Right atrium auricular region (tissue), 2 donors: ENCODE measurements at regions not wholly inside any gene's neighbourhood (a gene's known extent, or its start where the extent isn't known, plus 50 kb on each side); places are given as distances from the start of the nearest gene placed in this dataset.
A peak's percentile ranks its signal among the peaks of the same experiment; 100 is the strongest.

ENCODE experiments used
- DNase-seq: peaks from one replicate; pipeline ENCODE4 v3.0.0-alpha.2; 2019; ENCODE audit warnings: low spot score
- H3K27ac ChIP-seq, 2 donors: fragments of 200-600 bp; sonication (generic); 1 replicate in 1 of 2; 2 replicates in 1 of 2; pipeline ENCODE4 v1.5.1; 2016 to 2019
- H3K27me3 ChIP-seq, 2 donors: fragments of 200-600 bp; sonication (generic); one replicate each; pipeline versions ENCODE4 v1.5.1 to v1.6.0; 2017 to 2019
- H3K36me3 ChIP-seq: fragments of 200-600 bp; sonication (generic); one replicate; pipeline ENCODE4 v1.5.1; 2016
- H3K4me1 ChIP-seq, 2 donors: fragments of 200-600 bp; sonication (generic); one replicate each; pipeline versions ENCODE4 v1.5.1 to v1.6.0; 2017 to 2019
- H3K4me3 ChIP-seq, 2 donors: fragments of 200-600 bp; sonication (generic); 1 replicate in 1 of 2; 2 replicates in 1 of 2; pipeline ENCODE4 v1.5.1; 2017 to 2019; ENCODE audit warnings: mild to moderate bottlenecking in 1 of 2, moderate library complexity in 1 of 2
- H3K9me3 ChIP-seq, 2 donors: fragments of 200-600 bp; sonication (generic); one replicate each; pipeline ENCODE4 v1.5.1; 2019
- TF ChIP-seq, protein P1 (sequence below), 2 donors: fragments of 200-600 bp; sonication (generic); IDR thresholded peaks; one replicate each; pipeline ENCODE4 v1.5.1; 2019; ENCODE audit warnings: antibody characterized with exemption in 2 of 2

DNA sequence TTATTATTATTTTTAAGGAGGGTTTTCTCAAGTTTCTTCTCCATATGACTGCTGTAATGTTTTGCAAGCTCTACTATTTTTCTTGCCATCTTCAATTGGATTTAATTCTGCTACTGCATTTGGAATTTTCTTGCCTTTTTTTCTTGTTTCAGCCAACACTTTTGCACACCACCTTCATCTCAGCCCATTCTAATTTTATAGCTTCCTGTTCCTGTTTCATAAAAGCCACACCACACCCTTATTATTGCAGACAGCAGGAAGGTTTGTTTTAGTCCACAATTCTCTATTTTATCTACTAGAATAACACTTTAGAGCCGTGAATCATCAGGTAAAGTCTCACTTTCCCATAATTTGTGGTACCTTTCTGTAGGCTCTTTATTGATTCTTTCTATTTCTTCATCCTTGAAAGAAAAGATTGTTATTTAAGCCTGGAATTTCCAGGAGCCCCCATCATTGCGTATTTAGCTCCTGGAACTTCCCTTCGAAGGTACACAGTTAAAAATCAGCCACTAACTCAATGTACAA, 209.3 kb upstream of the TBX20 start:
- no peak for DNase-seq
- H3K4me1 ChIP-seq: peaks cover 0 to 16% of the 10 kb centered on the region in 2 donors
- H3K27ac ChIP-seq: no peak overlapping the region
- TF ChIP-seq, protein P1, sequence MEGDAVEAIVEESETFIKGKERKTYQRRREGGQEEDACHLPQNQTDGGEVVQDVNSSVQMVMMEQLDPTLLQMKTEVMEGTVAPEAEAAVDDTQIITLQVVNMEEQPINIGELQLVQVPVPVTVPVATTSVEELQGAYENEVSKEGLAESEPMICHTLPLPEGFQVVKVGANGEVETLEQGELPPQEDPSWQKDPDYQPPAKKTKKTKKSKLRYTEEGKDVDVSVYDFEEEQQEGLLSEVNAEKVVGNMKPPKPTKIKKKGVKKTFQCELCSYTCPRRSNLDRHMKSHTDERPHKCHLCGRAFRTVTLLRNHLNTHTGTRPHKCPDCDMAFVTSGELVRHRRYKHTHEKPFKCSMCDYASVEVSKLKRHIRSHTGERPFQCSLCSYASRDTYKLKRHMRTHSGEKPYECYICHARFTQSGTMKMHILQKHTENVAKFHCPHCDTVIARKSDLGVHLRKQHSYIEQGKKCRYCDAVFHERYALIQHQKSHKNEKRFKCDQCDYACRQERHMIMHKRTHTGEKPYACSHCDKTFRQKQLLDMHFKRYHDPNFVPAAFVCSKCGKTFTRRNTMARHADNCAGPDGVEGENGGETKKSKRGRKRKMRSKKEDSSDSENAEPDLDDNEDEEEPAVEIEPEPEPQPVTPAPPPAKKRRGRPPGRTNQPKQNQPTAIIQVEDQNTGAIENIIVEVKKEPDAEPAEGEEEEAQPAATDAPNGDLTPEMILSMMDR (IDR thresholded peaks at IDR 0.05): no peak
- H3K9me3 ChIP-seq: peaks cover 0 to 6% of the 10 kb centered on the region in 2 donors
- H3K4me3 ChIP-seq: no peak overlapping the region
- H3K27me3 ChIP-seq: no peaks in the 10 kb centered on the region
- no peaks in the 10 kb centered on the region for H3K36me3 ChIP-seq

DNA sequence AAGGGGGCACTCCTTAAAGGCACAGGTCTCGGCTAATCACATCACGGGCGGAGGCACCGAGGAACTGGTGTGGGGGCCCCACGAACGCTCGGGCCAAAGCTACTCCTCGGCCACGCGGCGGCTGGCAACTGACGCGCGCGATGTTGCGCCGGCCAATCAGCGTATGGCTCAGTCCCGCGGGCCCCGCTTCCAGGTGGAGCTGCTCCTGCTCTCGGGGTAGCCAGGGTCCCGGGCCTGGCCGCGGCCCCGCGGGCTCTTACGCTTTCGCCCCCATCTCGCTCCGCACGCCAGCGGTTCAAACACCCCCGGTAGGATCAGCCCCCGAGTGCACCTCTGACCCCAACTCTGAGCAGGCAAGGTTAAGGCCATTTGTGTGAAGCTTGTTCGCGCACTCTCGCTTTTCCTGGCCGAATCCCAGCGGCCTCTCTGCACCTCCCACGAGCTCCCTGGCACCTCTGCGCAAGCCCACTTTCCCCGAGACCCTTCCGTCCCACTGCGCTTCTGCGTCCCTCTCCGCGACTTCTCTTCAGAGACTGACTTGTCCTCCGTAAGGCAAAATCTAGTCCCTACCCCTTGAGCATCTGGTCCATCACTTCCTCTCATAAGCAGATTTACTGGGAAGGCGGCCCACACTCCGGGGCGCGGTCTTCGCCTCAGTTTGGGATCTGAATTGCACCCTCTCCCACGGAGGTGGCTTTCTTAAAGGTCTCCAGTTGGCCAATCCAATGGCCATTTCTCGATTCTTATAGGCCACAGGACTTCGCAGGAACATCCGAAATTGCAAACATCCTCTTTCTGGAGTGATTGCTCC, 200.9 kb upstream of the TBX20 start:
- peak overlapping the region in 1 of 2 donors; percentile 17 for H3K4me3 ChIP-seq

GRCh38 chr7:35450456-35451214, 196.7 kb upstream of the TBX20 start:
- TF ChIP-seq, protein P1 (IDR thresholded peaks at IDR 0.05): no peak
- Histone ChIP-seq H3K36me3 (no peaks in the 10 kb centered on the region), H3K27ac (peak overlapping the region in 1 of 2 donors; percentile 64), H3K9me3 (no peaks in the 10 kb centered on the region), H3K4me3 (no peak overlapping the region), H3K27me3 (no peaks in the 10 kb centered on the region), H3K4me1 (peaks cover 0 to 3% of the 10 kb centered on the region in 2 donors)
- no peak for DNase-seq

More for the DNA sequence above, 200.9 kb upstream of the TBX20 start:
- H3K9me3 ChIP-seq: no peaks in the 10 kb centered on the region
- H3K36me3 ChIP-seq: no peaks in the 10 kb centered on the region
- TF ChIP-seq, protein P1 (IDR thresholded peaks at IDR 0.05): no peak
- peaks cover 0 to 3% of the 10 kb centered on the region in 2 donors for H3K4me1 ChIP-seq
- no peak for DNase-seq
- H3K27ac ChIP-seq: no peak overlapping the region
- H3K27me3 ChIP-seq: no peaks in the 10 kb centered on the region

DNA sequence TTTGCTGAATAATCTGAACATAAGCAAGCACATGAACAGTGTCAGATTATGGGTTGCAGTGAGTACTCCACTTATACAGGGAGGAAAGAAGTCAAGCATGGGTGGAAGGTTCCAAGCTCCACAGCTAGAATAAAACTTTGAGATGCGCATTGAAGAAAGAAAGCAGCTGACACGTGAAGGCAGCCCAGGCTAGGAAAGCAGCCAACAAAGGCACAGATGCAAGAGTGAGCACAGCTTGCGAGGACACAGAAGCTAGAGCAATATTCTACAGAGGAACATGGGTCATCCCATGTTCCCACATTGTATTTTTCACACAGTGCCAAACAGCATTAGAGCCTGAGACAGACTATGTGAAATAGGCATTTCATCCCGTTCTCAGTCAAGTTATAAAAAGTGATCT, 194.6 kb upstream of the TBX20 start:
- TF ChIP-seq, protein P1 (IDR thresholded peaks at IDR 0.05): no peak

GRCh38 chr7:35446091-35446490, 192.2 kb upstream of the TBX20 start:
- TF ChIP-seq, protein P1 (IDR thresholded peaks at IDR 0.05): no peak
- Histone ChIP-seq H3K27me3 (no peaks in the 10 kb centered on the region), H3K27ac (peak overlapping the region in 1 of 2 donors; percentile 72), H3K4me1 (peaks cover 0 to 3% of the 10 kb centered on the region in 2 donors), H3K36me3 (no peaks in the 10 kb centered on the region), H3K4me3 (no peak overlapping the region), H3K9me3 (no peaks in the 10 kb centered on the region)
- DNase-seq: no peak

More for the DNA sequence above, 194.6 kb upstream of the TBX20 start:
- H3K4me1 ChIP-seq: peaks cover 0 to 3% of the 10 kb centered on the region in 2 donors
- no peaks in the 10 kb centered on the region for H3K36me3 ChIP-seq
- H3K27ac ChIP-seq: no peak overlapping the region
- H3K4me3 ChIP-seq: no peak overlapping the region
- no peak for DNase-seq
- H3K27me3 ChIP-seq: no peaks in the 10 kb centered on the region
- no peaks in the 10 kb centered on the region for H3K9me3 ChIP-seq
